SK-N-MC (cell line): ENCODE measurements at regions not wholly inside any gene's neighbourhood (a gene's known extent, or its start where the extent isn't known, plus 50 kb on each side); places are given as distances from the start of the nearest gene placed in this dataset.

Experiments
- EZH2 ChIP-seq: fragments of 200-600 bp; sonication (generic); IDR thresholded peaks from one replicate; pipeline ENCODE4 v1.6.1; 2017; ENCODE audit warnings: antibody characterized with exemption
- FOXP2 ChIP-seq: optimal IDR thresholded peaks from 2 replicates; pipeline ENCODE3; 2011; ENCODE audit warnings: mild to moderate bottlenecking, moderate library complexity; ENCODE audit not compliant: insufficient read depth; ENCODE audit errors: extremely low read length, control extremely low read depth
- POLR2AphosphoS5 ChIP-seq: IDR thresholded peaks from 2 replicates; pipeline ENCODE4 v1.6.1; 2012; ENCODE audit warnings: mild to moderate bottlenecking, low read depth, low read length, borderline replicate concordance

GRCh38 chr1:19007491-19008441 is 51.3 kb upstream of the IFFO2 start:
- no peak for TF ChIP-seq EZH2
- TF ChIP-seq POLR2AphosphoS5: no peak
- no peak for TF ChIP-seq FOXP2
